Sigmoid colon (tissue), 3 donors: ENCODE measurements at regions not wholly inside any gene's neighbourhood (a gene's known extent, or its start where the extent isn't known, plus 50 kb on each side); places are given as distances from the start of the nearest gene placed in this dataset.

Source experiments
- POLR2A ChIP-seq, 2 donors: fragments of 450-650 bp; IDR thresholded peaks; one replicate each; pipeline ENCODE4 v1.6.1; 2016; ENCODE audit warnings: antibody characterized with exemption in 2 of 2, mild to moderate bottlenecking in 2 of 2, moderate library complexity in 2 of 2
- TF ChIP-seq, protein P1 (sequence below), 4 experiments: fragments of 450-650 bp in 3 of 4; fragments of 200-600 bp in 1 of 4; IDR thresholded peaks; one replicate each; pipeline ENCODE4 v1.5.1; 2016 to 2019; ENCODE audit warnings: antibody characterized with exemption in 4 of 4, mild to moderate bottlenecking in 3 of 4, moderate library complexity in 2 of 4

GRCh38 chr3:87771337-87772192 is 287.2 kb downstream of the CGGBP1 start:
- TF ChIP-seq, protein P1, sequence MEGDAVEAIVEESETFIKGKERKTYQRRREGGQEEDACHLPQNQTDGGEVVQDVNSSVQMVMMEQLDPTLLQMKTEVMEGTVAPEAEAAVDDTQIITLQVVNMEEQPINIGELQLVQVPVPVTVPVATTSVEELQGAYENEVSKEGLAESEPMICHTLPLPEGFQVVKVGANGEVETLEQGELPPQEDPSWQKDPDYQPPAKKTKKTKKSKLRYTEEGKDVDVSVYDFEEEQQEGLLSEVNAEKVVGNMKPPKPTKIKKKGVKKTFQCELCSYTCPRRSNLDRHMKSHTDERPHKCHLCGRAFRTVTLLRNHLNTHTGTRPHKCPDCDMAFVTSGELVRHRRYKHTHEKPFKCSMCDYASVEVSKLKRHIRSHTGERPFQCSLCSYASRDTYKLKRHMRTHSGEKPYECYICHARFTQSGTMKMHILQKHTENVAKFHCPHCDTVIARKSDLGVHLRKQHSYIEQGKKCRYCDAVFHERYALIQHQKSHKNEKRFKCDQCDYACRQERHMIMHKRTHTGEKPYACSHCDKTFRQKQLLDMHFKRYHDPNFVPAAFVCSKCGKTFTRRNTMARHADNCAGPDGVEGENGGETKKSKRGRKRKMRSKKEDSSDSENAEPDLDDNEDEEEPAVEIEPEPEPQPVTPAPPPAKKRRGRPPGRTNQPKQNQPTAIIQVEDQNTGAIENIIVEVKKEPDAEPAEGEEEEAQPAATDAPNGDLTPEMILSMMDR (IDR thresholded peaks at IDR 0.05): peak in 2 of 4 experiments; percentile 31 to 37
- TF ChIP-seq POLR2A (IDR thresholded peaks at IDR 0.05): no peak
